Endothelial cell of umbilical vein (primary cell): ENCODE measurements at regions not wholly inside any gene's neighbourhood (a gene's known extent, or its start where the extent isn't known, plus 50 kb on each side); places are given as distances from the start of the nearest gene placed in this dataset.

ENCODE experiments used
- BruUV-seq: library from RNA; stranded (reverse); fragments of 400-500 nt; replicated peaks from 2 replicates; lab custom pipeline; 2021; lab: Mats Ljungman, UMichigan
- CTCF ChIA-PET: fragments of 300-600, 350-600 bp; sonication (Branson Sonifier 250); formaldehyde crosslinking; loops from one replicate; lab custom pipeline; 2021; ENCODE audit warnings: antibody characterized with exemption, inconsistent platforms; lab: Charles Lee
- POLR2A ChIA-PET: fragments of 300-600, 350-600 bp; sonication (Branson Sonifier 250); formaldehyde crosslinking; loops from one replicate; lab custom pipeline; 2021; ENCODE audit warnings: antibody characterized with exemption, inconsistent platforms; lab: Charles Lee
- DNase-seq: peaks from one replicate; pipeline ENCODE4 v3.0.0-alpha.2; 2011; ENCODE audit warnings: low read depth, low spot score
- FAIRE-seq: peaks from 2 replicates; lab custom pipeline; 2011; peaks lifted over from hg19 to GRCh38; lab: Jason Lieb, UNC
- H2AFZ ChIP-seq: 2 replicates; pipeline ENCODE4 v1.6.0; 2012; ENCODE audit warnings: low read depth, low read length, control low read depth, inconsistent platforms
- H3K27ac ChIP-seq: 2 replicates; pipeline ENCODE4 v1.5.1; 2011; ENCODE audit warnings: low read depth, mild to moderate bottlenecking, control low read depth, low read length, moderate library complexity; ENCODE audit not compliant: insufficient read depth
- H3K27me3 ChIP-seq, 2 experiments: 2 replicates each; pipeline versions ENCODE4 v1.6.0 to v1.6.1; 2011; ENCODE audit warnings: low read length in 2 of 2, mixed read lengths in 1 of 2; ENCODE audit not compliant: control insufficient read depth in 2 of 2, insufficient read depth in 2 of 2
- H3K36me3 ChIP-seq, 2 experiments: 2 replicates in 1 of 2; 3 replicates in 1 of 2; pipeline ENCODE4 v1.5.1; 2011; ENCODE audit warnings: low read length in 2 of 2, mild to moderate bottlenecking in 1 of 2, moderate library complexity in 1 of 2; ENCODE audit not compliant: control insufficient read depth in 2 of 2, insufficient read depth in 2 of 2; ENCODE audit errors: extremely low read depth in 1 of 2
- H3K4me1 ChIP-seq: 3 replicates; pipeline ENCODE4 v1.5.1; 2011; ENCODE audit warnings: mild to moderate bottlenecking, low read length; ENCODE audit not compliant: control insufficient read depth, insufficient read depth; ENCODE audit errors: extremely low read depth
- H3K4me2 ChIP-seq: 2 replicates; pipeline ENCODE4 v1.6.1; 2011; ENCODE audit warnings: low read length, control low read depth, mixed read lengths; ENCODE audit not compliant: insufficient read depth
- H3K4me3 ChIP-seq, 3 experiments: fragments of 200-600 bp in 1 of 3; sonication (generic), shearing (Covaris generic) in 1 of 3; replicated peaks in 1 of 3; 2 replicates each; pipeline ENCODE4 v1.5.1; 2011 to 2016; ENCODE audit warnings: control low read depth in 3 of 3, low read length in 3 of 3, mild to moderate bottlenecking in 2 of 3, inconsistent platforms in 1 of 3, low read depth in 1 of 3, moderate library complexity in 1 of 3; ENCODE audit not compliant: insufficient read depth in 1 of 3
- H3K79me2 ChIP-seq: 2 replicates; pipeline ENCODE4 v1.6.0; 2012; ENCODE audit warnings: low read length, inconsistent platforms; ENCODE audit not compliant: control insufficient read depth, insufficient read depth
- H3K9ac ChIP-seq: replicated peaks from 2 replicates; pipeline ENCODE3; 2011; ENCODE audit warnings: low read length, control low read depth; ENCODE audit not compliant: insufficient read depth; ENCODE audit errors: extremely low read depth
- H3K9me1 ChIP-seq: replicated peaks from 3 replicates; pipeline ENCODE4 v1.6.0; 2011; ENCODE audit warnings: mild to moderate bottlenecking, low read length; ENCODE audit not compliant: control insufficient read depth, insufficient read depth; ENCODE audit errors: extremely low read depth
- H3K9me3 ChIP-seq: replicated peaks from 2 replicates; pipeline ENCODE4 v1.5.1; 2012; ENCODE audit warnings: low read length, inconsistent platforms; ENCODE audit not compliant: control insufficient read depth, insufficient read depth
- H4K20me1 ChIP-seq: replicated peaks from 2 replicates; pipeline ENCODE3; 2011; ENCODE audit warnings: mild to moderate bottlenecking, low read length; ENCODE audit not compliant: control insufficient read depth, insufficient read depth; ENCODE audit errors: extremely low read depth
- EZH2 ChIP-seq: IDR thresholded peaks from 2 replicates; pipeline ENCODE4 v1.6.1; 2012; ENCODE audit warnings: borderline replicate concordance, low read depth, mild to moderate bottlenecking, moderate library complexity, low read length, inconsistent platforms; ENCODE audit not compliant: severe bottlenecking
- FOS ChIP-seq: IDR thresholded peaks from 2 replicates; pipeline ENCODE4 v1.6.1; 2011; ENCODE audit warnings: mild to moderate bottlenecking, low read length, moderate library complexity, borderline replicate concordance; ENCODE audit not compliant: insufficient read depth
- GATA2 ChIP-seq: IDR thresholded peaks from 2 replicates; pipeline ENCODE4 v1.7.0; 2011; ENCODE audit warnings: low read depth, mild to moderate bottlenecking, moderate library complexity, mixed read lengths, low read length; ENCODE audit not compliant: insufficient read length, insufficient read depth
- JUN ChIP-seq: IDR thresholded peaks from 2 replicates; pipeline ENCODE4 v1.6.1; 2011; ENCODE audit warnings: borderline replicate concordance, low read depth; ENCODE audit not compliant: insufficient read length, insufficient read depth
- MAX ChIP-seq: IDR thresholded peaks from 2 replicates; pipeline ENCODE4 v1.6.1; 2011; ENCODE audit not compliant: insufficient read depth, insufficient read length
- MYC ChIP-seq: IDR thresholded peaks from one replicate; pipeline ENCODE4 v1.6.1; 2011; ENCODE audit warnings: mild to moderate bottlenecking, low read depth, low read length
- POLR2A ChIP-seq: IDR thresholded peaks from 2 replicates; pipeline ENCODE4 v1.6.1; 2012; ENCODE audit warnings: low read depth, mild to moderate bottlenecking, control low read depth, low read length
- POLR2AphosphoS5 ChIP-seq: IDR thresholded peaks from 2 replicates; pipeline ENCODE4 v1.6.1; 2012; ENCODE audit warnings: low read depth, mild to moderate bottlenecking, control low read depth, low read length, moderate library complexity; ENCODE audit not compliant: insufficient read depth
- dilution Hi-C: fragments of 300-500 bp; cut with MboI; formaldehyde crosslinking; loops from one replicate; pipeline ENCODE4 v1.15.0; 2019; ENCODE audit warnings: low sequenced_read_pairs; ENCODE audit not compliant: extremely low pct_ligation_motif_present
- intact Hi-C: fragments of 100-400 bp; cut with micrococcal nuclease; formaldehyde crosslinking; loops from one replicate; pipeline ENCODE4 v1.10.0; 2022
- TF ChIP-seq, protein P1 (sequence below), 2 donors: IDR thresholded peaks; 1 replicate in 1 of 2; 2 replicates in 1 of 2; pipeline ENCODE4 v1.5.1; 2011; ENCODE audit warnings: low read length in 2 of 2, mild to moderate bottlenecking in 2 of 2, moderate library complexity in 2 of 2, control low read depth in 1 of 2, inconsistent platforms in 1 of 2, low read depth in 1 of 2; ENCODE audit not compliant: insufficient read depth in 1 of 2; ENCODE audit errors: extremely low read depth in 1 of 2

DNA sequence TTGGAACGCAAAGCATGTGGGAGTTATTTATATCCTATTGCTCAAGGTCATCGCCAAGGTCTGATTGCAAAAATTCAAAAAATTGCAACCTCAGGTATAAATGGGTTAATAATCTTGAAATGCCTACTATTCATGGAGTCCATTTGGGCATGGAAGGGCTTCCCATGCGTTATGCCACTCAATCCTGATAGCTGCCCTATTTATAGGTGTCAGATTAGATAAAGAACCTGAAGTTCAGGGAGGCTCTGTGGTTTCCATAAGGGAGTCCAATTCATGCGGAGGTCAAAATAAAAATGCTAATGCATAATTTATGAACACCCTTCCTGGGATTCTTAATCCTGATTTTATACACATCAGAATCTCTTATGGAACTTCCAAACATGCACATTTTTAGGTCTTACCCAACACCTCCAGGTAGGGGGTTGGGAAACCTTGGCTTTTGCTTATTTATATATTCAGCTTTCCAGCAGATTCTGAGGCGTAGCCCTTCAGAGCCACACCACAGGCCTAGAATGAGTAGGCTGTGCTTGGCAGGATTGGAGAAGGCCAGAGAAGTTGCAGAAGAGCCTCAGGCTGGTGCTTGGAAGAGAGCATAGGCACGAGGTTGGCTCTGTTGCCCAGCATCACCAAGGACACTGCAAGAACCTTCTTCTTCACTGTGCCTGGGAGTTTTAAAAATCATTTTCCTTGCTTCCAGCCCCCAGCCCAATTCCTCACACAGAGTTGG lies 324.4 kb upstream of the CFAP20DC start:
- ChIA-PET CTCF (no interaction called here), POLR2A (no interaction called here)
- no peaks in the 10 kb centered on the region for H3K27me3 ChIP-seq
- H3K4me3 ChIP-seq: no peak overlapping the region
- no peaks in the 10 kb centered on the region for H3K36me3 ChIP-seq
- no peak overlapping the region for H3K9ac ChIP-seq
- DNase-seq: no peak
- no peak overlapping the region for H2AFZ ChIP-seq
- no peak overlapping the region for H3K4me2 ChIP-seq
- BruUV-seq: no TSS peak
- dilution Hi-C loops: no loop called here
- no peaks in the 10 kb centered on the region for H4K20me1 ChIP-seq
- H3K9me1 ChIP-seq: no peaks in the 10 kb centered on the region
- no peak for FAIRE-seq
- H3K79me2 ChIP-seq: no peaks in the 10 kb centered on the region
- H3K4me1 ChIP-seq: no peaks in the 10 kb centered on the region
- no peak for TF ChIP-seq FOS
- TF ChIP-seq EZH2: no peak
- no peak for TF ChIP-seq GATA2
- TF ChIP-seq, protein P1, sequence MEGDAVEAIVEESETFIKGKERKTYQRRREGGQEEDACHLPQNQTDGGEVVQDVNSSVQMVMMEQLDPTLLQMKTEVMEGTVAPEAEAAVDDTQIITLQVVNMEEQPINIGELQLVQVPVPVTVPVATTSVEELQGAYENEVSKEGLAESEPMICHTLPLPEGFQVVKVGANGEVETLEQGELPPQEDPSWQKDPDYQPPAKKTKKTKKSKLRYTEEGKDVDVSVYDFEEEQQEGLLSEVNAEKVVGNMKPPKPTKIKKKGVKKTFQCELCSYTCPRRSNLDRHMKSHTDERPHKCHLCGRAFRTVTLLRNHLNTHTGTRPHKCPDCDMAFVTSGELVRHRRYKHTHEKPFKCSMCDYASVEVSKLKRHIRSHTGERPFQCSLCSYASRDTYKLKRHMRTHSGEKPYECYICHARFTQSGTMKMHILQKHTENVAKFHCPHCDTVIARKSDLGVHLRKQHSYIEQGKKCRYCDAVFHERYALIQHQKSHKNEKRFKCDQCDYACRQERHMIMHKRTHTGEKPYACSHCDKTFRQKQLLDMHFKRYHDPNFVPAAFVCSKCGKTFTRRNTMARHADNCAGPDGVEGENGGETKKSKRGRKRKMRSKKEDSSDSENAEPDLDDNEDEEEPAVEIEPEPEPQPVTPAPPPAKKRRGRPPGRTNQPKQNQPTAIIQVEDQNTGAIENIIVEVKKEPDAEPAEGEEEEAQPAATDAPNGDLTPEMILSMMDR (IDR thresholded peaks at IDR 0.05; ENCODE audit: extremely low read depth in 1 of 2, insufficient read depth in 1 of 2, low read depth in 1 of 2, low read length in 2 of 2): no peak
- no peak overlapping the region for H3K27ac ChIP-seq
- H3K9me3 ChIP-seq: no peaks in the 10 kb centered on the region
- intact Hi-C loops: no loop called here

DNA sequence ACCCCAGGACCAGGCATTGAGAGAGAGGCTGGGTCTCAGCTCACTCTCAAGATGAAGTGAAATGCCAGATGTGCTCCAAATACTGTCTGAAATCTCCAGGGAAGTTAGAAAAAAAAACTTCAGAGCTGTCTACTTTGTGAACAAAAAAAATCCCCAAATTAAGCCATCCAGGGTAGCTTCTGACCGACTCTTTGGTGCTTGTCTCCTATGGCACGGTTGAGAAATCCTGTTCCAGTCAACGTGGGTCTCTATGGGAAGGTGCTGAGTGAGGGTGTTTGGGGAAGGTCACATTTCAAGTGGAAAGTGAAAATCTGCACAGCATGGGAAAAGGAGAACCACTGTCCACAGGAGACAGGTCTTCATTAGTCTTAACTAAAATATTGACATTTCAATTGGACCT lies 322.5 kb upstream of the CFAP20DC start:
- Histone ChIP-seq H4K20me1 (no peaks in the 10 kb centered on the region), H3K79me2 (no peaks in the 10 kb centered on the region), H3K4me1 (no peaks in the 10 kb centered on the region), H3K9ac (no peak overlapping the region), H2AFZ (no peak overlapping the region), H3K9me3 (no peaks in the 10 kb centered on the region), H3K27ac (no peak overlapping the region), H3K4me3 (no peak overlapping the region), H3K27me3 (no peaks in the 10 kb centered on the region), H3K9me1 (no peaks in the 10 kb centered on the region), H3K36me3 (no peaks in the 10 kb centered on the region), H3K4me2 (no peak overlapping the region)
- TF ChIP-seq POLR2AphosphoS5 (no peak), MYC (no peak), GATA2 (no peak), FOS (no peak), MAX (no peak), JUN (no peak), EZH2 (no peak), POLR2A (no peak)
- TF ChIP-seq, protein P1 (IDR thresholded peaks at IDR 0.05; ENCODE audit: extremely low read depth in 1 of 2, insufficient read depth in 1 of 2, low read depth in 1 of 2, low read length in 2 of 2): no peak
- intact Hi-C loops (no loop called here), dilution Hi-C loops (no loop called here)
- ChIA-PET POLR2A (no interaction called here), CTCF (no interaction called here)
- DNase-seq (no peak), FAIRE-seq (no peak)
- no TSS peak for BruUV-seq
